NAMALWA (cell line): ENCODE measurements at regions not wholly inside any gene's neighbourhood (a gene's known extent, or its start where the extent isn't known, plus 50 kb on each side); places are given as distances from the start of the nearest gene placed in this dataset.
"Not testable (repeated sequence)": the region's sequence is repeated elsewhere in the genome, so short reads cannot be mapped to it uniquely, and the experiment has no call there.

Source experiments
- DNase-seq: peaks from one replicate; pipeline ENCODE4 v3.0.0-alpha.2; 2015; ENCODE audit warnings: low spot score

DNA sequence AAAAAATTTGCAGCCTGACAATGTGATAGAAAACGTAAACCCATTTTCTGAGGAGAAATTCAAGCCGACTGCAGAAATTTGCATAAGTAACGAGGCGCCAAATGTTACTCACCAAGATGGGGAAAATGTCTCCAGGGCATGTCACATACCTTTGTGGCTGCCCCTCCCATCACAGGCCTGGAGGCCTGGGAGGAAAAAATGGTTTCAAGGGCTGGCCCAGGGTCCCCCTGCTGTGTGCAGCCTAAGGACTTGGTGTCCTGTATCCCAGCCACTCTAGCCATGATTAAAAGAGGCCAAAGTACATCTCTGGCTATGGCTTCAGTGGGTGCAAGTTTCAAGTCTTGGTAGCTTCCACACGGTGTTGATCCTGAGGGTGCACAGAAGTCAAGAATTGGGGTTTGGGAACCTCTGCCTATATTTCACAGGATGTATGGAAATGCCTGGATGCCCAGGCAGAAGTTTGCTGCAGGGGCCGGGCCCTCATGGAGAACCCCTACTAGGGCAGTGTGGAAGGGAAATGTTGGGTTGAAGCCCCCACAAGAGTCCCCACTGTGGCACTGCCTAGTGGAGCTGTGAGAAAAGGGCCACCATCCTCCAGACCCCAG, 1842.3 kb downstream of the PCDH9 start:
- no peak for DNase-seq

DNA sequence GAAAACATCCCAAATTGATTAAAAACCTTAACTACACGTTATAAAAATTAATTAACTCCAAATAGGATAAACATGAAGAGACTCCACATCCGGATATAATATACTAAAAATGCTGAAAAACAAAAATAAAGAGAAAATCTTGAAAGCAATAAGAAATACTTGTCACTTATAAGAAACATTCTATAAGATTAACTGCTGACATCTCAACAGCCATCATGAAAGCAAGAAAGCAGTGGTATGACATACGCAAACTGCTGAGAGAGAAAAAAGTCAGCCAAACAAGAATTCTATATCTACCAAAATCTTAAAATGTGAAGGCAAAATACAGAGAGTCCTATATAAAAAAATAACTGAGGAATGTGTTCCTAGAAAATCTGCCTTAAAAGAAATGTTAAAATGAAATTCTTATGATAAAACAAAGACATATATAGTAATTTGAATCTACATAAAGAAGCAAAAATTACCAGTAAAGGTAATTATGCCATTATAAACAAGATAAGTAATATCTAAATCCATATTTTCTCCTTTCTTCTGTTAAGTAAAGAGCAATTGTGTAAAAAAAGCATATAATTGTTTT, 1851.1 kb downstream of the PCDH9 start:
- peak; percentile 29 for DNase-seq

DNA sequence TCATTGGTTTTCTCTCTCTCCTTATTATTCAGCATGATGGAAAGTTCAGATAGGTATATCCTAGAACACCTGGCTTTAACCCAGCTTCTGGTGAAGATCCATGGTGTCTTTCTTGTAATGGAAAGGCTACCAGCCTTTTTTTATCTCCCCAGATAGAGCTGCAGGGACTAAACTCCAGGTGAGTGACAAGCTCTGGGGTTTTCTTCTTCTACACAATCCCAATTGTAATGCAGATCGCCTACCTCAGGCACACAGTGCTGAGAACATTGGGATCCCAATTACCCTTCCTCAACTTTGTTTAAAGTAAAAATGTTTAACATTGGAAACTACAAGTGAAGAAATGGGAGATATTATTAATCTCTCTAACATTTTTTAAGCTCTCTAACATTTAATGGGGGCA, 1851.7 kb downstream of the PCDH9 start:
- DNase-seq = no peak

DNA sequence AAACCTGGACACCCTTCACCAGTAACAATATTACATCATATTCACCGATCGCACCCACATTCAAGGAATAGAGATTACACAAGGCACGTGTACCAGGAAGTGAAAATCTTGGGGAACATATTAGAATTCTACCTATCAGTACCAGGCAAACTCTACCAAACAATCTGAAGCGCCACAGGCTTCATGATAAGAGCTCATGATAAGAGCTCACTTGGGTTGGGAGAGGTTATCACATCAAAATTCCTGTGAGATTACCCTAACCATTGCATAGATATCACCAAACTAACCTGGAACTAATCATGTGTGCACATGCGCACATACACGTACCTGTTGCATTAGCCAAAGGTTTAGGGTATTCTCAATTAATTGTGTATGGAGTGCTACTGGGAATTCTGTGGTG, 1861.3 kb downstream of the PCDH9 start:
- no peak for DNase-seq

DNA sequence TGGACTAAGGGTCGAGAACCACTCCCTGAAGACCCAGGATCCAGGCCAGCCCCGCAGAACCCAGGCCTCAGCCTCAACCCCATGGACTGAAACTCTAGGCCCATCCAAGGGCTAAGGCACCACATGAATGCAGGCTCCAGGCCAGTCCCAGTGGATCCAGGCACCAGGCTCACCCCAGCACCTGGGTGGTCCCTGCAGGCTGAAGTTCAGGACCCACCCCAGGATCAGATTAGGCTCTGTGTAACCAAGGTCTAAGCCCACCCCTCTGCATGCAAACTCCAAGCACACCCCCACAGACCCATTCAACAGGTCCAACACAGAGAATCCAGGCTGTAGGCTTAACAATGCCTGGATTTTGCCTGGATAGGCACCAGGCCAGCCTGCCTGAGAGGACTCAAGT, 1876.2 kb downstream of the PCDH9 start:
- DNase-seq = no peak

DNA sequence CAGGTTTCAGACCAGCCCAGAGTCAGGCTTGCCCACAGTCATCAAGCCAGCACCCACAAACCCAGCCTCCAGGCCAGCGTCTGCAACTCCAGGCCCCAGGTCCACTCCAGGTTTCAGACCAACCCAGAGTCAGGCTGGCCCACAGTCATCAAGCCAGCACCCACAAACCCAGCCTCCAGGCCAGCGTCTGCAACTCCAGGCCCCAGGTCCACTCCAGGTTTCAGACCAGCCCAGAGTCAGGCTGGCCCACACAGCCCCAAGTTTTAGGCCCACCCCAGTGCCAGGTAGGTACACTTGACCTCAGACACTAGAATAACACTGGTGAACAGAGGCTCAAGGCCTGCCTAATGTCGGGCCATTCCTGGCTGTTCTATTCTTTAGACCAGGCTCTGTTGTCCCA, 1877.0 kb downstream of the PCDH9 start:
- not testable (repeated sequence) for DNase-seq

DNA sequence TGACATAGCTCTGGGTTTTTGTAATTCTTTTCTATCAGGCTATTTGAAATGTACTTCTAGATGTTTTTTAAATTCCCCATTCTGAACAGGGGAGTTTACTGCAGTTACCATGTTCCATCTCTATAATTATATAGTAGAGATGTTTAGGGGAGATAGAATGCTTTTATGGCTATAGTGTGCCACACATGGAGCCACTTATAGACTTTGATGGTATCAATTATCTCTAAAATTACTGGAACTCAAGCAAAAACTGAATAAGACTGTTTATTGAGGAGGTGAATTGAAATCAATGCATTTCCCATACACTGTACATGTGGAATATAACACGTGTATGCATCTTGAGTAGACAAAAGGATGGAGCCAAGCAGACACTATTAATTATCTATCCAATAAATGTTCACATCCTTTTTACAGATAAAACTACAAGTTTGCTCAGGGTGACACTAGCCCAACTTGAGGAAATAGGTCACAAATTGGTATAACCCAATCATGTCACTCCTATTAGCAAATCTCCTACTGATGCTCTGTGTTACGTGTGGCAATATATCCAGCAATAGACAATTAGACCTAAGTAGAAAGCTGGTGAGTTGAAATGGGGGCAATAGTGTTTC, 1882.6 kb downstream of the PCDH9 start:
- DNase-seq = no peak

DNA sequence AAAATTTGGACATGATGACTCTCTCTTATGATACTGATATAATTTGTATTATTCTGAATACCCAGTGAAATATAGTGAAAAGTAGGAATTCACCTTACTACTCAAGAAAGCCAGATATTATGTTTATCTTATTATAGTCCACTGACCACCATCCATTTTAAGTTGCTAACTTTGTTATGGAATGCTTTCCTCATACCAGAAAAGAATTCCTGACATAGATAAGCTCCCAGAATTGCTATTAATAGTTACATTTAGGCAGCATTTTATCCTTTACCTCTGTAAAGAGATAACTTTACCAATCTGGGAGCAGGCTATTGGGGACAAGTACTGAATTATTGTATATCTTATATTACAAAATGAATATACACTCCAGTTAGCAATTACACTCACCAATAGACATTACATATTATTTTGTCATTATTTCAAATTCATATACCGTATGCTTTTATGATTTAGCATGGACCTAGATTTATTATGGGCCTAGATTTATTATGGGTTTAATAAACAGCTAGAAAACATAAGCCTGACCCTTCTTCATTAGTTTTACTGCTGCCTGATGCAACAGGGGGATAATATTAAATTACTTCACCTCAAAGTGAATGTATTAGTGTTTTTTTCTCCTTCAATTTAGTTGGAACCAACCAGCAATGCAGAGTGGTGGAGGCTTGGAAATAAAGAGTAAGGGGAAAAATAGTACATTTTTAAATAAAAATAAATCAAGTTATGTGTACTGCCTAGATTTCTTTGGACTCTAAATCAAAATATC, 1886.1 kb downstream of the PCDH9 start:
- no peak for DNase-seq

DNA sequence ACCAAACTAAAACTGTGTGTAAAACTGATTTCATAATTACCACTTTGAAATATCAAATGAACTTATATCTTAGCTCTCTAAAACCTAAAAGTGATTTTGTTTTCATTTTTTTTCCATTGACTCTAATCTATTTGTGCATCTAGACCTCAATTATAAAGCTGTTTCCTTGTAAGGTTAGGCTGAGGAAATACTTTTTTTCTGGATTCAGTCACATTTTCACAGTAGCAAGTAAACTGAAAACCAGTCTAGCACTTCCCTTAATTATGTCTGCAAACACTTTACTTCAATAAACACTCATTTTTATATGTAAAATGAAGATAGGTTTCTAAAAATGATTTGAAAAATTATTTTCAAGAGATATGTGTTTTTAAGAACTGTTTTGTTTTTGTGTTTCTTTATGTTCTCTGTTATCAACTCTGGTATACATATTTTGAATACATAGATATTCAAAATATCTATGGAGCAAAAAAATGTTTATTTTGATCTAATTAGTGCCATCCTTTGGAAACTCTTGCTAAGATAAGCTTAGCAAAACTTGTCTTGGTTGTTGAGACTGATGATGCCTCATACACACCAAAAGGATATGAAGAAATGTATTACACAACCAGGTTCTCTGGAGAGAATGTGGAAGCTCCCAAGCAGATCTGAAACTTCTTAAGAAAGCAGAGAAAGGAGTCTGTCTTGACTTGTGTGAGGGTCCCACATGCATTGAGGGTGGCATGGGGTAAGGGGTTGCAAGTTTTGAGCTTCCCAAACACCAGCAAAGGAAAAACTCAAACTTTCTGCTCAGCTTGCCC, 1887.4 kb downstream of the PCDH9 start:
- DNase-seq = no peak

DNA sequence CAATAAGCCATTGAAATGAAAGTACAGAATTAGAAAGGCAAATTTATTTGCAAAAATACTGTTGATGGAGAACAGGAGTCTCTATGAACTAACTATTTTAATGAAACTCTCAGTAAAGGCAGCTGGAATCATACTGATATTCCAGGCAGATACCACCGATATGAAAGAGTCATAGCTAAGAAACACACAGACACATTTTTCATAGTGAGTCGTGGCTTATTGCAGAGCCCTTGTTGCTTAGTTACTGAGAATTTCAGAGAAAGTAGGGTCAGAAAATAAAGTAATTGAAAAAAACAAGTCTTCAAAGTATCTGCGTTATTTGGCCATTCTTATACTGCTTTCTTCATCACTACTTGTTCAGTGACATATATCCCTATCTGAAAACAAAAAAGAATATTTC, 1890.9 kb downstream of the PCDH9 start:
- DNase-seq = no peak

DNA sequence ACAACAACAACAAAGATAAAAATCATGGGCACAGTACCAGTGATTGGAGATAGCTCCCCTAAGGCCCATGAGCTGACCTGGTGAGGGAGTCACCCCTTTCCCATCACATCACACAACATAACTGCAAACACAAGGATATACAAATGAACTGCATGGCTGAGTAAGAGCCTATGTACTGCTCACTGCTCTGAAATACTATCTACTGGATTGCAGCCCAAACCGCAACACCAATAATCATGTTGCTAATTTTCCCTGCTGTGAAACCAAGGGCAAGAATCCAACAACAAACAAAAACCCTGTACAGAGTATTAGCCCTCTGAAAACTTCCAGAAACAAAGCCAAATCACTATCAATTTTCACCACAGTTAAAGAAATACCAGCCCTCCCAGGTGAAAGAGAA, 1893.2 kb downstream of the PCDH9 start:
- no peak for DNase-seq

DNA sequence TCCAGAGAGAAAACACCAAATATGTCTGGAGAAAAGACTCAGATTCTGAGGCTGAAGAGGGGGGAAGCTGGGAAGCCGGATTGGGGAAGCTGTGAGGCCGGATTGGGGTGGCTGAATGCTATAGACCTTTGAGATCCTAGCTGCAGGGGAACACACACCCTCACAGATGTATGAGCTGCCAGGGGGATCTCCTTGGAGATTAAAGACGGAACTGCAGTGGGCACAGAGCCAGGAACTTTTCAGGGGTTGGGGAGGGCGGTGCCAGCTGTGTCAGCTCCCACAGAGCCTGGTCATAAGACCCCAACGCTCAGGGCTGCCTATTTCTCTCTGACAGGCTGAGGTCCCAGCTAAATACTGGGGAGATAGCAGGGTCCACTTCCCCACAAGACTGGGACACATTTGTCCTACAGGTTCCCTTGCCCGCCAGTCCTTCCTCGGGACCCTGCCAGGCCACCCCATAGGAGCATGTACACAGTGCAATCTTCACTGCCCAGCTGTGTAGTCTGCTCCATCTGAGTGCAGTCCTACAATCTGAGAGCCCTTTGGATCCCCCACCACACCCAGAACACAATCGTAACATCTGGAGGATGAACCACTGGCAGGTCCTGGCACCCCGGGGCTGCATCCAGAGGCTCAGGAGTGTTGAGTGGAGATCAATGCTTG, 1893.9 kb downstream of the PCDH9 start:
- DNase-seq = no peak

DNA sequence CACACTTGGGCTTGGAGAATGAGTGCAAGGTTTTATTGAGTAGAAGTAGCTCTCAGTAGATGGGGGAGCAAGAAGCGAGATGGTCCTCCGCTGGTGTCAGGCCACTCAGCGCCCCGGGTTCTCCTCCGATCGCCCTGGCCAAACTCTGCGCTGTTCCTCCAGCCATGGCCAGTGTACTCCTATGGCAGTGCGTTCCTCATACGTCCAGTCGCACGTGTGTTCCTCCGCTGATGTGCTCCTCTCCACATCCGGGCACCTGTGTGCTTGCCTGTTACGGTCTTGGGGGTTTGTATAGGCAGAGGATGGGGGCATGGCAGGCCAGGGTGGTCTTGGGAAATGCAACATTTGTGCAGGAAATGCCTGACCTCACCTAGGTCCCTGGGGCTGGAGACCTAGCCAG, 1899.4 kb downstream of the PCDH9 start:
- DNase-seq = no peak

DNA sequence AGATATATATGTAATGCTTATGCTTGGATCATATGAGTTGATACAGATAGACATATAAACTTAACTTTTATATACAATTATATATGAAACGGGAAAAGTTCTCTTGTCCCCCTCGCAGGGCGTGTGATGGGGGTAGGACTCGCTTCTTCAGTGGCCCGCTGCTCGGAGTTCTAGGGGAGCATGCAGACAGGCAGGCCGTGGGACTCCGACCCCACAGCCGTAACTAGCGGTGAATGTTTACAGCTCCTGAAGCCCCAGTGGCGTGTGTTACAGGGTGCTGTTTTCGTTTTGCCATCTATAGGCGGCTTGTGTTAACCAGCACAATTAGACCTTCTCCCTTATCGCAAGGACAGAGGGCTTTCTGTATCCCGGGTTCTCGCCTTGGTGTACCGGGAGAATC, 1899.8 kb downstream of the PCDH9 start:
- DNase-seq = no peak

DNA sequence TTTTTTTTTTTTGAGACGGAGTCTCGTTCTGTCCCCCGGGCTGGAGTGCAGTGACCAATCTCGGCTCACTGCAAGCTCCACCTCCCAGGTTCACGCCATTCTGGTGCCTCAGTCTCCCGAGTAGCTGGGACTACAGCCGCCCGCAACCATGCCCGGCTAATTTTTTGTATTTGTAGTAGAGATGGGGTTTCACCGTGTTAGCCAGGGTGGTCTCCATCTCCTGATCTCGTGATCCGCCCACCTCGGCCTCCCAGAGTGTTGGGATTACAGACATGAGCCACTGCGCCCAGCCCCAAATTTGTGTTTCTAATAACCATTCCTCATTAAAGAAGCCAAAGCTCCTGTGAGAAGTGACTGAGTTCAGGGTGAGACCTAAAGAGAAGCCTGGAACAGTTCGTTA, 1906.9 kb downstream of the PCDH9 start:
- not testable (repeated sequence) for DNase-seq

DNA sequence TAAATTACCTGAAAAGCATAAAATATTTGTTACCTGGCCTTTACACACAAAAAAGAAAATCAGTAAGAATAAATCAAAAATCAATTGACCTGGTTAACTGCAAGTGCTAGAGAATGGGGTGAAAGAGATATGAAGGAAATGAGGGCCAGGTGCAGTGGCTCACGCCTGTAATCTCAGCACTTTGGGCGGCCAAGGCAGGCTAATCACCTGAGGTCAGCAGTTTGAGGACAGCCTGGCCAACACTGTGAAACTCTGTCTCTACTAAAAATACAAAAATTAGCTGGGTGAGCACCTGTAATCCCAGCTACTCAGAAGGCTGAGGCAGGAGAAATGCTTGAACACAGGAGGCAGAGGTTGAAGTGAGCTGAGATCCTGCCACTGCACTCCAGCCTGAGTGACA, 1908.7 kb downstream of the PCDH9 start:
- DNase-seq = not testable (repeated sequence)

DNA sequence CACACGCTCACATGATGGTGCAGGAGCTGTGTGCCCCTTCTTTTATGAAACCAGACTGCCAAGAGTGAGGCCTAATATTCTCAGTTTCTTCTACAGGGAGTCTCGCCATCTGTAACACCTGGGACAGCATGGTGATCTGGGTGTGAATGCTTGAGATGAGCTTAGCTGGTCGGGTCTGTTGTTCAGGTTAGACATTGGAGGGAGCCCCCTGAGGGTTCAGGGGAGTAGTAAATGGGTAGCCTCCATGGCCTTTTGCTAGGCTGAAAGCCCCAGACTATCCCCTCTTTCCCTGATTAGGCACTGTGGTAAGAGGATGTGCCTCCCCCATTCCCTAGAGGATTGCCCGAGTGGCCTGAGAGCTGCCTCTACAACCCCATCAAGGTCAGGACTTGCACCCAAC, 1916.1 kb downstream of the PCDH9 start:
- DNase-seq = no peak

DNA sequence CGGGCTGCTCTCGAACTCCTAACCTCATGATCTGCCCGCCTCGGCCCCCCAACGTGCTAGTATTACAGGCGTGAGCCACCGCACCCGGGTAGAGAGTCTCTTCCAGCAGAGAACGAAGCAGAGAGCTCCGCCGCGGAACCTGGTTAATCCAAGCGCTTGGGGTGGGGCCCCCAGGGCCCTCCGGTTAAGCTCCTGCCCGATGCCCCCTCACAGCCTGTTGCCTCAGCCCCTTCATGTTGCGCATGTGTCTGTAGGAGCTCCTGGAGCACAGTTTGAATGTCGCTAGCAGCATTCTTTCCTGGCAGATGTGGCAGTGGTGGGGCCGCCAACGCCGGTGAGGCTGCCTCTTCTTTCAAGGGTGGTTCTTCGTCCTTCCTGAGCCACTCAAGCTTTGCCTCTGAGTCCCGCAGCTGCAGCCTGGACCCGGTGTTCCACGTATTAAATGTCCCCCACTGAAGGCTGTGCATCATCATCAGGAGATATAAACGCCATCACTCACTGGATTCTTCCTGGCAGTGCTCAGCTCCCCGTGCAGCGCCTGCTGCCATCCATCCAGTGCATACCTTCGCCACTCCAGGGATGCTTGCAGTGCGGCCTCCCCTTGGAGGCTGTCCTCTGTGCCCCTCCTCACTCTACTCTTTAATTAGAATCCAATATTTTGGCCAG, 1919.3 kb downstream of the PCDH9 start:
- DNase-seq = no peak

DNA sequence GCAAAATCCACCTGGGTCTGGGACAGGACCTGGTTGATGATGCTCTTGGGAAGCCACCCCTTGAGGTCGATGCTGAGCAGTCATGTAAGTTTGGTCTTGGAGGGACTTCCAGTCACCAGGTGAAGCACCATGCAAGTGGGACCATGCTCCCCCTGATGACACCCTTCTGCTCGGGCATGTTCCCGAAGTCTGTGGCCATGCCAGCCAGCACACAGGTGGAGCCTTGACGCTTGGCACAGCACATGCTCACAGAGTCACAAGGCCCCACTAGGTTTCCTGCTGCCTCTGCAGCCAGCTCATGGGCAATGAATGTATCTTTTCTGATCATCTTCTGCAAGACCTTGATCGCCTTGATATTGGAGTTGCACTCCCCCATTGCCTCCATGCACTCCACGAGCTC, 1920.2 kb downstream of the PCDH9 start:
- no peak for DNase-seq

DNA sequence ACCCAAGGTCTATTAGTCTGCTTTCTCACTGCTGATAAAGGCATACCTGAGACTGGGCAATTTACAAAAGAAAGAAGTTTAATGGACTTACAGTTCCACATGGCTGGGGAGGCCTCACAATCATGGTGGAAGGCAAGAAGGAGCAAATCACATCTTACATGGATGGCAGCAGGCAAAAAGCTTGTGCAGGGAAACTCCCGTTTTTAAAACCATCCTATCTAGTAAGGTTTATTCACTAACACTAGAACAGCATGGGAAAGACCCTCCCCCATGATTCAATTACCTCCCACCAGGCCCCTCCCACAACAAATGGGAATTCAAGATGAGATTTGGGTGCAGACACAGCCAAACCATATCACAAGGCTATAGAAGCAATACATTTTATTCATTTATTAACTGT, 1921.4 kb downstream of the PCDH9 start:
- not testable (repeated sequence) for DNase-seq

DNA sequence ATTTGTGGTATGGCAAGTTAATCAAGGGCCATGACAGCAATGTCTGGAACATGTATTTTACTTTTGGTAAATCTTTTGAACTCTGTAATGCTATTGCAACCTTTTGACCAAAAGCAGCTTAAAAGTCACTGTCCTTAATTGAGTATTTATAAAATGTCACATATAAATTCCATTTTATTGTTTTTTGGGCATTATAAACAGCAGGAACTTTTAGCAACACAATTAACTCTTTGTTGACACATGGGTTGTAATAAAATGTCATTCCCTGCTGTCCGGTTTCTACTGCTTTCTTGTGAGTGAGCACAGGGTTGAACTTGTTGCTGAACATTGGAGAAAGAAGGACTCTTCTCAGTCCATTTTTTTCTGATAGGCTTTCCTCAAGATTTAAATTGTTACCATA, 1923.1 kb downstream of the PCDH9 start:
- DNase-seq = no peak
